ENCODE measurements at regions not wholly inside any gene's neighbourhood (a gene's known extent, or its start where the extent isn't known, plus 50 kb on each side); places are given as distances from the start of the nearest gene placed in this dataset.

GRCh38 chr10:2813693-2814092 is 253.7 kb upstream of the PFKP start:
- ATAC-seq = no peak
- TF ChIP-seq EZH2 (IDR thresholded peaks at IDR 0.05; ENCODE audit: low read length, unreplicated experiment) (no peak), EZH2phosphoT487 (IDR thresholded peaks at IDR 0.05; ENCODE audit: borderline replicate concordance, low read length) (no peak)
- POLR2A ChIA-PET (ENCODE audit: unreplicated experiment) = no interaction called here
- no peaks in the 10 kb centered on the region for H4K20me1 ChIP-seq (ENCODE audit: low read length)
- CTCF ChIA-PET = no interaction called here
- no peak overlapping the region for H3K4me3 ChIP-seq (ENCODE audit: low read length)
- H3K27me3 ChIP-seq (ENCODE audit: low read length) = no peaks in the 10 kb centered on the region
- no peak overlapping the region for H3K27ac ChIP-seq (ENCODE audit: low read length)
- no peaks in the 10 kb centered on the region for H3K9me2 ChIP-seq (replicated peaks; ENCODE audit: low read length)
- H3K79me2 ChIP-seq (ENCODE audit: low read length) = no peaks in the 10 kb centered on the region
- H3F3A ChIP-seq (ENCODE audit: low read length, unreplicated experiment) = no peaks in the 10 kb centered on the region
- no peak overlapping the region for H3K4me2 ChIP-seq (ENCODE audit: low read length)
- no peak overlapping the region for H2AFZ ChIP-seq (ENCODE audit: low read length)
- no peak overlapping the region for H3K9ac ChIP-seq (ENCODE audit: low read length)
- no TSS peak for BruUV-seq (replicated peaks)
- H3K9me3 ChIP-seq (ENCODE audit: low read length) = no peaks in the 10 kb centered on the region
- H3K36me3 ChIP-seq (ENCODE audit: low read depth, low read length) = no peaks in the 10 kb centered on the region
- intact Hi-C loops (cut with micrococcal nuclease) = no loop called here
- H3K4me1 ChIP-seq (ENCODE audit: insufficient read depth, low read length) = no peaks in the 10 kb centered on the region
- DNase-seq = no peak

GRCh38 chr10:2813286-2813685 is 254.1 kb upstream of the PFKP start:
- POLR2A ChIA-PET (ENCODE audit: unreplicated experiment) = no interaction called here
- BruUV-seq (replicated peaks) = no TSS peak
- Histone ChIP-seq H3K27ac (ENCODE audit: low read length) (no peak overlapping the region), H3K4me3 (ENCODE audit: low read length) (no peak overlapping the region), H2AFZ (ENCODE audit: low read length) (no peak overlapping the region), H3K4me2 (ENCODE audit: low read length) (no peak overlapping the region), H3K79me2 (ENCODE audit: low read length) (no peaks in the 10 kb centered on the region), H4K20me1 (ENCODE audit: low read length) (no peaks in the 10 kb centered on the region), H3K4me1 (ENCODE audit: insufficient read depth, low read length) (no peaks in the 10 kb centered on the region), H3F3A (ENCODE audit: low read length, unreplicated experiment) (no peaks in the 10 kb centered on the region), H3K36me3 (ENCODE audit: low read depth, low read length) (no peaks in the 10 kb centered on the region), H3K9me2 (replicated peaks; ENCODE audit: low read length) (no peaks in the 10 kb centered on the region), H3K27me3 (ENCODE audit: low read length) (no peaks in the 10 kb centered on the region), H3K9me3 (ENCODE audit: low read length) (no peaks in the 10 kb centered on the region), H3K9ac (ENCODE audit: low read length) (no peak overlapping the region)
- ATAC-seq (no peak), DNase-seq (no peak)
- intact Hi-C loops (cut with micrococcal nuclease) = no loop called here
- CTCF ChIA-PET = no interaction called here
- TF ChIP-seq EZH2phosphoT487 (IDR thresholded peaks at IDR 0.05; ENCODE audit: borderline replicate concordance, low read length) (no peak), EZH2 (IDR thresholded peaks at IDR 0.05; ENCODE audit: low read length, unreplicated experiment) (no peak), CTCF (conservative IDR thresholded peaks at IDR 0.05; ENCODE audit: low read depth, low read length) (no peak)

- CTCF ChIA-PET = no interaction called here
- intact Hi-C loops (cut with micrococcal nuclease) = no loop called here
These were observed 254.7 kb upstream of the PFKP start for GRCh38 chr10:2812631-2813030.

More at GRCh38 chr10:2812631-2813030, 254.7 kb upstream of the PFKP start:
- no peaks in the 10 kb centered on the region for H3F3A ChIP-seq (ENCODE audit: low read length, unreplicated experiment)
- no peak overlapping the region for H3K27ac ChIP-seq (ENCODE audit: low read length)
- POLR2A ChIA-PET (ENCODE audit: unreplicated experiment) = no interaction called here
- no peaks in the 10 kb centered on the region for H3K27me3 ChIP-seq (ENCODE audit: low read length)
- no peaks in the 10 kb centered on the region for H3K36me3 ChIP-seq (ENCODE audit: low read depth, low read length)
- no peak overlapping the region for H2AFZ ChIP-seq (ENCODE audit: low read length)
- H3K79me2 ChIP-seq (ENCODE audit: low read length) = no peaks in the 10 kb centered on the region
- H3K4me3 ChIP-seq (ENCODE audit: low read length) = no peak overlapping the region
- DNase-seq = no peak
- TF ChIP-seq EZH2phosphoT487 (IDR thresholded peaks at IDR 0.05; ENCODE audit: borderline replicate concordance, low read length) = no peak
- no peak for TF ChIP-seq CTCF (conservative IDR thresholded peaks at IDR 0.05; ENCODE audit: low read depth, low read length)
- TF ChIP-seq EZH2 (IDR thresholded peaks at IDR 0.05; ENCODE audit: low read length, unreplicated experiment) = no peak
- H3K4me1 ChIP-seq (ENCODE audit: insufficient read depth, low read length) = no peaks in the 10 kb centered on the region
- H3K4me2 ChIP-seq (ENCODE audit: low read length) = no peak overlapping the region
- no peak overlapping the region for H3K9ac ChIP-seq (ENCODE audit: low read length)
- ATAC-seq = no peak
- no TSS peak for BruUV-seq (replicated peaks)
- no peaks in the 10 kb centered on the region for H3K9me2 ChIP-seq (replicated peaks; ENCODE audit: low read length)
- H4K20me1 ChIP-seq (ENCODE audit: low read length) = no peaks in the 10 kb centered on the region
- no peaks in the 10 kb centered on the region for H3K9me3 ChIP-seq (ENCODE audit: low read length)

Measured in PC-3 (cell line).